ENCODE measurements at regions not wholly inside any gene's neighbourhood (a gene's known extent, or its start where the extent isn't known, plus 50 kb on each side); places are given as distances from the start of the nearest gene placed in this dataset.

- ChIA-PET CTCF (no interaction called here), POLR2A (no interaction called here)
- no peak for DNase-seq (ENCODE audit: extremely low spot score)
Observed at GRCh38 chr14:82431031-82431430, 897.4 kb upstream of the SEL1L start.

GRCh38 chr14:82432301-82433105, 898.9 kb upstream of the SEL1L start:
- no peak for DNase-seq (ENCODE audit: extremely low spot score)
- TF ChIP-seq FOXM1 (IDR thresholded peaks at IDR 0.05; ENCODE audit: borderline replicate concordance) (no peak), SP1 (IDR thresholded peaks at IDR 0.05) (no peak), TARDBP (IDR thresholded peaks at IDR 0.05) (no peak), FOXA1 (IDR thresholded peaks at IDR 0.05) (no peak)
- ChIA-PET POLR2A (no interaction called here), CTCF (no interaction called here)

More at GRCh38 chr14:82431031-82431430, 897.4 kb upstream of the SEL1L start:
- TF ChIP-seq FOXK2 (IDR thresholded peaks at IDR 0.05): no peak
- no peak for TF ChIP-seq FOXM1 (IDR thresholded peaks at IDR 0.05; ENCODE audit: borderline replicate concordance)
- no peak for TF ChIP-seq BHLHE40 (IDR thresholded peaks at IDR 0.05; ENCODE audit: borderline replicate concordance)
- TF ChIP-seq L3MBTL2 (conservative IDR thresholded peaks at IDR 0.05): no peak
- TF ChIP-seq ARNT (IDR thresholded peaks at IDR 0.05): no peak
- TF ChIP-seq ELF4 (IDR thresholded peaks at IDR 0.05): no peak
- TF ChIP-seq TARDBP (IDR thresholded peaks at IDR 0.05): no peak
- no peak for TF ChIP-seq HDGF (IDR thresholded peaks at IDR 0.05; ENCODE audit: borderline replicate concordance)
- TF ChIP-seq ZNF384 (IDR thresholded peaks at IDR 0.05): no peak
- no peak for TF ChIP-seq NFRKB (IDR thresholded peaks at IDR 0.05)
- no peak for TF ChIP-seq CTBP1 (IDR thresholded peaks at IDR 0.05; ENCODE audit: borderline replicate concordance)
- TF ChIP-seq SP1 (IDR thresholded peaks at IDR 0.05): no peak
- TF ChIP-seq SUZ12 (IDR thresholded peaks at IDR 0.05): no peak
- no peak for TF ChIP-seq FOXA1 (IDR thresholded peaks at IDR 0.05)
- TF ChIP-seq, protein P1, sequence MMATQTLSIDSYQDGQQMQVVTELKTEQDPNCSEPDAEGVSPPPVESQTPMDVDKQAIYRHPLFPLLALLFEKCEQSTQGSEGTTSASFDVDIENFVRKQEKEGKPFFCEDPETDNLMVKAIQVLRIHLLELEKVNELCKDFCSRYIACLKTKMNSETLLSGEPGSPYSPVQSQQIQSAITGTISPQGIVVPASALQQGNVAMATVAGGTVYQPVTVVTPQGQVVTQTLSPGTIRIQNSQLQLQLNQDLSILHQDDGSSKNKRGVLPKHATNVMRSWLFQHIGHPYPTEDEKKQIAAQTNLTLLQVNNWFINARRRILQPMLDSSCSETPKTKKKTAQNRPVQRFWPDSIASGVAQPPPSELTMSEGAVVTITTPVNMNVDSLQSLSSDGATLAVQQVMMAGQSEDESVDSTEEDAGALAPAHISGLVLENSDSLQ (IDR thresholded peaks at IDR 0.05): no peak
- no peak for TF ChIP-seq LEF1 (IDR thresholded peaks at IDR 0.05; ENCODE audit: borderline replicate concordance)

DNA sequence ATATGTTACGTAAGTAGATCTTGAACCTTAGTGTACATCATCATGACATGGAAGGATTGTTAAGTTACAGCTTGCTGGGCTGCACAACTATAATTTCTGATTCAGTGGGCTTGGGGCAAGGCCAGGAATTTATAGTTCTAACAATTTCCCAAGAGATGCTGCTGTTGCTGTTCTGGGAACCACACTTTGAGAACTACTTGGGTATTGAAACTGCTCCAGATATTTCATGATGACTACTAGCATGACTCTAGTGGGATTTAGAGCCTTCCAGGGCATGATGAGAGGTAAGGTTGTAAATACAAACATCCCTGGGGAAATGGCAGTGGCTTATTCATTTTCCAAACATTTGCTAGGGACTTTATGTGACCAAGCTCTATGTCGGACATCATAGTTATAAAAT, 904.8 kb upstream of the SEL1L start:
- CTCF ChIA-PET: no interaction called here
- POLR2A ChIA-PET: no interaction called here
- TF ChIP-seq ZNF384 (IDR thresholded peaks at IDR 0.05): no peak
- no peak for TF ChIP-seq LEF1 (IDR thresholded peaks at IDR 0.05; ENCODE audit: borderline replicate concordance)
- TF ChIP-seq BHLHE40 (IDR thresholded peaks at IDR 0.05; ENCODE audit: borderline replicate concordance): no peak
- no peak for TF ChIP-seq SP1 (IDR thresholded peaks at IDR 0.05)
- TF ChIP-seq SUZ12 (IDR thresholded peaks at IDR 0.05): no peak
- no peak for TF ChIP-seq L3MBTL2 (conservative IDR thresholded peaks at IDR 0.05)
- TF ChIP-seq ARNT (IDR thresholded peaks at IDR 0.05): no peak
- TF ChIP-seq ELF4 (IDR thresholded peaks at IDR 0.05): no peak
- no peak for DNase-seq (ENCODE audit: extremely low spot score)

- ChIA-PET CTCF (no interaction called here), POLR2A (no interaction called here)
- TF ChIP-seq SUZ12 (IDR thresholded peaks at IDR 0.05): no peak
- no peak for TF ChIP-seq L3MBTL2 (conservative IDR thresholded peaks at IDR 0.05)
- TF ChIP-seq FOXM1 (IDR thresholded peaks at IDR 0.05; ENCODE audit: borderline replicate concordance): no peak
- no peak for TF ChIP-seq ARNT (IDR thresholded peaks at IDR 0.05)
- TF ChIP-seq CTBP1 (IDR thresholded peaks at IDR 0.05; ENCODE audit: borderline replicate concordance): no peak
- no peak for TF ChIP-seq LEF1 (IDR thresholded peaks at IDR 0.05; ENCODE audit: borderline replicate concordance)
- no peak for TF ChIP-seq NFRKB (IDR thresholded peaks at IDR 0.05)
- no peak for TF ChIP-seq FOXA1 (IDR thresholded peaks at IDR 0.05)
- TF ChIP-seq HDGF (IDR thresholded peaks at IDR 0.05; ENCODE audit: borderline replicate concordance): no peak
- no peak for TF ChIP-seq BHLHE40 (IDR thresholded peaks at IDR 0.05; ENCODE audit: borderline replicate concordance)
- TF ChIP-seq ELF4 (IDR thresholded peaks at IDR 0.05): no peak
- DNase-seq (ENCODE audit: extremely low spot score): no peak
Observed at GRCh38 chr14:82441270-82441669, 907.6 kb upstream of the SEL1L start.

DNA sequence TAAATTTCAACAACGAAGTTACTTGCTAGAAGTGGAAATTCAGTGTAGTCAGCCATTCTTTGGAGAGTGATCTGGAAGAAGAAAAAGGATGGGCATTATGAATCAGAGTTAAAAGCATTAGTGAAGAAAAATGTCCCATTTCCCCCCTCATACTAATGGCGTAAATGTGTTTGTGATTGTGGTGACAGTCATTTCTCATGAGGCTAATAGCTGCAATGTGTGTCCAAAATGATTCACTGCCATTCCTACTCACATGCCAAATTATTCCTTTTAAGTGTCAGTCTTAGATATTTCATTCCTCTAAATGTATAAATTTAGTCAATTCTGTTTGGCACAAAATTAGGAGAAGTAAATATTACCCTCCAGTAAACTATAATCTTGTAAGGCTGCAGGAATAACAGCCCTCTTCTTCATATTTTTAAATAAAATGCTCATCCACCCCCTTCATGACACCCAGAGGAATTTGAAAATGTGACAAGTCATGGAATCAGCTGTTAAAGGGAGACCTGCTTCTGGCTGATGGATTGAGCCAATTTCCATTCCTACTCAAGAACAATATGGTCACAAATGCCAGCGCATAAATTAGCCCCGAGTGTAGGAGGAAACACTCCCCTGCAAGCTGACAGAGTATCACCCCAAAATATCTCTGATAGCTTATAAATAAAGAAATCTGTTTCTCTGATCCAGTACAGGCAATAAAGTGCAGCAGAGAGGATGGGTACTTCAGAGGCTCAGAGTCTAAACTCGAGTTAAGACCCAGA, 912.3 kb upstream of the SEL1L start:
- no peak for TF ChIP-seq SUZ12 (IDR thresholded peaks at IDR 0.05)
- TF ChIP-seq ELF4 (IDR thresholded peaks at IDR 0.05): no peak
- TF ChIP-seq ZNF384 (IDR thresholded peaks at IDR 0.05): no peak
- TF ChIP-seq BHLHE40 (IDR thresholded peaks at IDR 0.05; ENCODE audit: borderline replicate concordance): no peak
- TF ChIP-seq SP1 (IDR thresholded peaks at IDR 0.05): no peak
- TF ChIP-seq, protein P1 (IDR thresholded peaks at IDR 0.05): no peak
- no peak for TF ChIP-seq CTBP1 (IDR thresholded peaks at IDR 0.05; ENCODE audit: borderline replicate concordance)
- no peak for TF ChIP-seq FOXA1 (IDR thresholded peaks at IDR 0.05)
- no peak for TF ChIP-seq LEF1 (IDR thresholded peaks at IDR 0.05; ENCODE audit: borderline replicate concordance)
- TF ChIP-seq TARDBP (IDR thresholded peaks at IDR 0.05): no peak
- TF ChIP-seq L3MBTL2 (conservative IDR thresholded peaks at IDR 0.05): no peak
- TF ChIP-seq FOXM1 (IDR thresholded peaks at IDR 0.05; ENCODE audit: borderline replicate concordance): no peak
- TF ChIP-seq NFRKB (IDR thresholded peaks at IDR 0.05): no peak
- TF ChIP-seq FOXK2 (IDR thresholded peaks at IDR 0.05): no peak
- TF ChIP-seq ARNT (IDR thresholded peaks at IDR 0.05): no peak
- no peak for TF ChIP-seq HDGF (IDR thresholded peaks at IDR 0.05; ENCODE audit: borderline replicate concordance)

GRCh38 chr14:82447586-82447985, 913.9 kb upstream of the SEL1L start:
- TF ChIP-seq SUZ12 (IDR thresholded peaks at IDR 0.05): no peak
- TF ChIP-seq LEF1 (IDR thresholded peaks at IDR 0.05; ENCODE audit: borderline replicate concordance): no peak
- TF ChIP-seq NFRKB (IDR thresholded peaks at IDR 0.05): no peak
- TF ChIP-seq L3MBTL2 (conservative IDR thresholded peaks at IDR 0.05): no peak
- ChIA-PET CTCF (no interaction called here), POLR2A (no interaction called here)
- DNase-seq (ENCODE audit: extremely low spot score): no peak

More for the DNA sequence above, 912.3 kb upstream of the SEL1L start:
- ChIA-PET POLR2A (no interaction called here), CTCF (no interaction called here)
- no peak for DNase-seq (ENCODE audit: extremely low spot score)
